ENCODE measurements at regions not wholly inside any gene's neighbourhood (a gene's known extent, or its start where the extent isn't known, plus 50 kb on each side); places are given as distances from the start of the nearest gene placed in this dataset.

- TF ChIP-seq CTCF (IDR thresholded peaks at IDR 0.05; ENCODE audit: extremely low read depth, low read depth, low read length) = no peak
- Histone ChIP-seq H3K36me3 (ENCODE audit: insufficient read depth, low read length) (no peaks in the 10 kb centered on the region), H3K27ac (ENCODE audit: low read depth, low read length) (no peak overlapping the region), H3K4me3 (ENCODE audit: insufficient read depth, low read length) (no peak overlapping the region), H3K79me2 (ENCODE audit: insufficient read depth, low read length) (no peaks in the 10 kb centered on the region), H3K27me3 (ENCODE audit: insufficient read depth, low read length) (no peaks in the 10 kb centered on the region), H2AFZ (ENCODE audit: low read length) (no peak overlapping the region), H3K4me2 (ENCODE audit: insufficient read depth, low read length) (no peak overlapping the region), H3K4me1 (ENCODE audit: insufficient read depth, low read length) (no peaks in the 10 kb centered on the region), H4K20me1 (ENCODE audit: insufficient read depth, low read length) (no peaks in the 10 kb centered on the region), H3K9me3 (ENCODE audit: low read depth, low read length) (no peaks in the 10 kb centered on the region)
- DNase-seq (ENCODE audit: insufficient read length, low spot score, missing footprints) = no peak
Observed at GRCh38 chr6:95681736-95682135, 104.4 kb downstream of the MANEA start.

- no peaks in the 10 kb centered on the region for H3K79me2 ChIP-seq (ENCODE audit: insufficient read depth, low read length)
- H3K27ac ChIP-seq (ENCODE audit: low read depth, low read length) = no peak overlapping the region
- no peak overlapping the region for H2AFZ ChIP-seq (ENCODE audit: low read length)
- H3K36me3 ChIP-seq (ENCODE audit: insufficient read depth, low read length) = no peaks in the 10 kb centered on the region
- no peak overlapping the region for H3K4me3 ChIP-seq (ENCODE audit: insufficient read depth, low read length)
- H4K20me1 ChIP-seq (ENCODE audit: insufficient read depth, low read length) = no peaks in the 10 kb centered on the region
- TF ChIP-seq CTCF (IDR thresholded peaks at IDR 0.05; ENCODE audit: extremely low read depth, low read depth, low read length) = no peak
- no peaks in the 10 kb centered on the region for H3K9me3 ChIP-seq (ENCODE audit: low read depth, low read length)
- DNase-seq (ENCODE audit: insufficient read length, low spot score, missing footprints) = no peak
- no peaks in the 10 kb centered on the region for H3K27me3 ChIP-seq (ENCODE audit: insufficient read depth, low read length)
- H3K4me2 ChIP-seq (ENCODE audit: insufficient read depth, low read length) = no peak overlapping the region
- H3K4me1 ChIP-seq (ENCODE audit: insufficient read depth, low read length) = no peaks in the 10 kb centered on the region
Observed at GRCh38 chr6:95682476-95682875, 105.1 kb downstream of the MANEA start.

DNA sequence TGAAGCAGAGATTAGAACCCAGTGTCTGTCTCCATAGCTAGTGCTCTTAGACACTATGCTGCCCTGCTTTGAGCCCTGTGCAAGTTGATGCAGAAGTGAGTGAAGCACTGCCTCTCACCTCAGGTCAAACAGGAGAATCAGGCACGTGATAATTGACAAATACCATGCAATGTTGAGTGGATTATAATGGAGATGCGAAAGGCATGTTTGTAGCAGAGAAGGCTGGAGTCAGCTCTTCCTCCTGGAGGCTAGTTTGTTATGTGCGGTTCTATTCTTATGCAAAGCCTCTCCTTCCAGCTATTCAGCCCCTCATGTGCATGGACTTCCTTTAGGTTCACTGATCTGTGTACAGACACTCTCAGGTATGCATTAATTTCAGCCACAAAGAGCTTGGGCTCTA, 108.5 kb downstream of the MANEA start:
- no peak overlapping the region for H3K4me2 ChIP-seq (ENCODE audit: insufficient read depth, low read length)
- no peaks in the 10 kb centered on the region for H3K27me3 ChIP-seq (ENCODE audit: insufficient read depth, low read length)
- TF ChIP-seq CTCF (IDR thresholded peaks at IDR 0.05; ENCODE audit: extremely low read depth, low read depth, low read length) = no peak
- no peak overlapping the region for H2AFZ ChIP-seq (ENCODE audit: low read length)
- H3K27ac ChIP-seq (ENCODE audit: low read depth, low read length) = no peak overlapping the region
- no peaks in the 10 kb centered on the region for H3K9me3 ChIP-seq (ENCODE audit: low read depth, low read length)
- no peaks in the 10 kb centered on the region for H4K20me1 ChIP-seq (ENCODE audit: insufficient read depth, low read length)
- no peaks in the 10 kb centered on the region for H3K36me3 ChIP-seq (ENCODE audit: insufficient read depth, low read length)
- no peaks in the 10 kb centered on the region for H3K79me2 ChIP-seq (ENCODE audit: insufficient read depth, low read length)
- no peak overlapping the region for H3K4me3 ChIP-seq (ENCODE audit: insufficient read depth, low read length)
- no peak for DNase-seq (ENCODE audit: insufficient read length, low spot score, missing footprints)
- H3K4me1 ChIP-seq (ENCODE audit: insufficient read depth, low read length) = no peaks in the 10 kb centered on the region

- Histone ChIP-seq H4K20me1 (ENCODE audit: insufficient read depth, low read length) (no peaks in the 10 kb centered on the region), H3K9me3 (ENCODE audit: low read depth, low read length) (no peaks in the 10 kb centered on the region), H3K4me3 (ENCODE audit: insufficient read depth, low read length) (no peak overlapping the region), H3K36me3 (ENCODE audit: insufficient read depth, low read length) (no peaks in the 10 kb centered on the region), H3K79me2 (ENCODE audit: insufficient read depth, low read length) (no peaks in the 10 kb centered on the region), H3K4me1 (ENCODE audit: insufficient read depth, low read length) (no peaks in the 10 kb centered on the region), H2AFZ (ENCODE audit: low read length) (no peak overlapping the region), H3K27ac (ENCODE audit: low read depth, low read length) (no peak overlapping the region), H3K4me2 (ENCODE audit: insufficient read depth, low read length) (no peak overlapping the region), H3K27me3 (ENCODE audit: insufficient read depth, low read length) (no peaks in the 10 kb centered on the region)
- TF ChIP-seq CTCF (IDR thresholded peaks at IDR 0.05; ENCODE audit: extremely low read depth, low read depth, low read length) = no peak
- no peak for DNase-seq (ENCODE audit: insufficient read length, low spot score, missing footprints)
Observed at GRCh38 chr6:95686272-95686671, 108.9 kb downstream of the MANEA start.

All from osteoblast (primary cell).